ENCODE measurements at regions not wholly inside any gene's neighbourhood (a gene's known extent, or its start where the extent isn't known, plus 50 kb on each side); places are given as distances from the start of the nearest gene placed in this dataset.
"Not testable (repeated sequence)": the region's sequence is repeated elsewhere in the genome, so short reads cannot be mapped to it uniquely, and the experiment has no call there.

DNA sequence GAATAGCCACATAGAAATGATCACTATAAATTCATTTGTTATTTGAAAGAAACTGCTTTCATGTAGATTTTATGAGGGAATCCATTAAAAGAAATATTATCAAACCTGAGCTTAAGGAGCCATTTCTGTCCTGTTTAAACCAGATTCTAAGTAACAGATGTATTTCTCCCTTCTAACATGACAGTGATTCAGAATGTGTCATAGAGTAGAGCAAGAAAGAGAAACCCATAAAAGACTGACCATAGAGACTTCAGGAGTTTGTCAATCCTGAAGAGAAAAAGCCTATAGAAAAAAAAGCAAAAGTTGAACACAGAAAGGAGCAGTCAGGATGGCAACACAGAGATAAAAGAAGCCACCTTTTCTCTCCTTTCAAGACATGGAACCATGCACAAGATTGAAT is 390.6 kb downstream of the PRIM2 start:
- DNase-seq (ENCODE audit: low spot score), result not testable (repeated sequence)

DNA sequence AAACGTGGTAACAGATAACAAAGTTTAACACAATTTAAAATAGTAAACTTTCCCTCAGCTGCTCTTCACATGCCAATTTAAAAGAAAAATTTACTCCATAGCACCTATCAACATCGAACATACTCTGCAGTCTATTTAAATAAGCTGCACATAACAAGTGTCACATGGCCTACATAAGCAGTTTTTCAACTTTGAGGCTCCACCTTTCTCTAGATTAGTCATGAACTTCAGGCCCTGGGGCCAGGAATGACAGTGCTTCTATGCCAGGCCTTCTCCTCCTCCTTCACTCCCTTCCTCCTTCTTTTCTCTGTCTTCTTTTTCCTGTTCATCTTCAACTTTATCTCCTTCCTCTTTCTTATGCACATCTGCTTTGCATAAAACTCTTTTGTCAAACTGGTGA is 405.1 kb downstream of the PRIM2 start:
- peak; percentile 13 for DNase-seq (ENCODE audit: low spot score)

DNA sequence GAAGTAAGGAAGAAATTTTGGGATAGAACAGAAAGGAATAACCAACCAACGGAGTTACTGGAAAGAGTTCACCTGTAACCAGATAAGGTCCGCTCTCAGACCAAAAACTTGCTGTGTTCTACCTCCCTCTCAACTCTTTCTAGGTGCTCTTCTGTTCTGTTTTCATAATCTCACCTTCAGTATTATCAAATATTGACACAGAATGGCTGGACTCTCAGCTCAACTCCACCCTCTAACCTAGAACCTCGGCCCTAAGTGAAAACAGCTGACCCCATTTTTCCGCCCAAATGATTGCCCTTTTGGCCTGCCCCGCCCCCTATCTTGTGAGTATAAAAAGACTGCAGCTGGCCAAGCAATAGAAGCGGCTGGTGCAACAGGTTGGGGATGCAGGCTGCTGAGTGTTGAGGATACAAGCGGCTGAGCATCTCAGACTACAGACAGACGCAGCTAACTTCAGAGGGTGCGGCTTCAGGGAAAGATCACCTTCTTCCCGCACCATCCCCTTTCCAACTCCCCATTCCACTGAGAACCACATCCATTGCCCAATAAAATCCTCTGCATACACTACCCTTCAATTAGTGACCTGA is 406.5 kb downstream of the PRIM2 start:
- DNase-seq (ENCODE audit: low spot score), result not testable (repeated sequence)

DNA sequence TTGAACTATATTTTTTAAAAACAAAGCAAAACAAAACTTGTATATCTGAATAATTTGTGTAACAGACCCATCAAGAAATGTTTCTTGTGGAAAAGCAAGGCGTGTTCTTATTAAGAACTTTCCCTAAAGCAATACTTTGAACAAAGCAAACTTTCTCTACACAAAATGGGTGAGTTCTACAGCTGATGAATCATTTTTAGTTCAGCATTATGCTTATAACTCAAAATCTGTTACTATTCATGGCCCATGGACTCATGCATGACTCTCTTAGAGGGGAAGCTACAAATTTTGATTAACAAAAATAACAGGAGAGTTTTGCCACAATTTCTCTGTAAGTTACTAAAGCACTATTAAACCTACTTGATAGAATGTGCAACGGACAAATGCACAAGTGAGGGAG is 412.0 kb downstream of the PRIM2 start:
- DNase-seq (ENCODE audit: low spot score), result not testable (repeated sequence)

DNA sequence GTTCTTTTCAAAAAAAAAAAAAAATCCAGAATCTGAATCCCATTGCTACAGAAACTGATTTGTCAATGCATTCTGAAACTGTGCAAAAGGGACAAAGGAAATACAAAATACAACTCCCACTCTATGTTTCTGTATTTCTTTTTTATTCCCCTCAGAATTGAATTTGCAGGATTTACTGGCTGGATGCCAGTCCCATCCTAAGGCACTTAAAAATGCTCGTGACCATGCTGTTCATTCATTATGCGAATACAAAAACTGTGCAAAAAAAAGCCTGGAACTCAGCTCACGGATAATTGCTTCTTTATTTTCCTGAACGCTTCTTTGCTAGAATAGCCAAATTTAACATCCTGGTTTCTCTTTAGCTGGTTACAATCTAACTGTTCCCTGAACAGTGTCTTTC is 413.3 kb downstream of the PRIM2 start:
- not testable (repeated sequence) for DNase-seq (ENCODE audit: low spot score)

GRCh38 chr6:57747716-57748115 is 430.3 kb downstream of the PRIM2 start:
- not testable (repeated sequence) for DNase-seq (ENCODE audit: low spot score)

GRCh38 chr6:57759850-57760249 is 442.4 kb downstream of the PRIM2 start:
- not testable (repeated sequence) for DNase-seq (ENCODE audit: low spot score)

DNA sequence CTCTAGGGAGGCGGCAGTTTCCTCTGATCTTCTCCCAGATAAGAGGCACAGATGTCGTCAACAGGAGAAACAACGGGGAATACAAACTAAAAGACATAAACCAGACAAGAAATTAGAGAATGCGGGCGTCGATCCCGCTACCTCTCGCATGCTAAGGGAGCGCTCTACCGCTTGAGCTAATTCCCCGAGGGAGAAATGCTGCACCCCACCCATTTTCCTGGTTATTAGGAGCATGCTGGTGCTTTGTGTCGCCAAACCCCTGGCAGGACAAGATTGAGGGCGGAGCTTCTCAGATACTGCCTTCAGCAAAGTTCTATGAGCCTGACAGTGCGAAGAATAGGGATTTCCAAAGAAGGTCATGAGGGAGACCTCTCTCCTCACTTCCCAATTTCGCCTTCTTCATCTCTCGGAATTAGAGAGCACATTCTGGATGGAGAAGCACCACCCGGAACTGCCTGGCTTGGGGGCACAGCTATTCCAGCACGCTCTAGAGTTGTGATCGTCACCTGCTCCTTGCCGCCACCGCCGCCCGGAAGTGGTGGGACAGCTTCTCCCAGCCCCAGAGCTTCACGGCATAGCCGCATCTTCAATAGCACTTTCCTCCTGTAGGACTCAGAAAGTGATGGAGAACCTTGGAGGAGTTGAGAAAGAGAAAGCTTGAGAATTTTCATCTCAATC is 475.4 kb downstream of the PRIM2 start:
- DNase-seq (ENCODE audit: low spot score), result not testable (repeated sequence)

DNA sequence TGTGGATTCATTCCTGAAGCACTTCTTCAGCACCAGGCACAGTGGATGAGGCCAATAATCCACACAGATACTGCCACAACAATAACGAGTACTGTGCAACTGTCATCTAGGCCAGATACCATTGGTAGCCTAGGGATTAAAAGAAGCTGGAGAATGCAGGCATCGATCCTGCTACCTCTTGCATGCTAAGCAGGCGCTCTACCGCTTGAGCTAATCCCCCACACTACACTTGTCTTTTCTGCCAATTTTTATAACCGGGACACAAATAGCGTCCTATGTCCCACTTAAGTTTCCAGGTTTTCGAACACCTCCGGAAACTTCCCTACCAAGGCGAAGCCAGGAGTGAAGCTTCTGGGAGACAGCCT is 475.9 kb downstream of the PRIM2 start:
- not testable (repeated sequence) for DNase-seq (ENCODE audit: low spot score)

- DNase-seq (ENCODE audit: low spot score), result not testable (repeated sequence)
Observed at GRCh38 chr6:57799703-57800479, 482.5 kb downstream of the PRIM2 start.

DNA sequence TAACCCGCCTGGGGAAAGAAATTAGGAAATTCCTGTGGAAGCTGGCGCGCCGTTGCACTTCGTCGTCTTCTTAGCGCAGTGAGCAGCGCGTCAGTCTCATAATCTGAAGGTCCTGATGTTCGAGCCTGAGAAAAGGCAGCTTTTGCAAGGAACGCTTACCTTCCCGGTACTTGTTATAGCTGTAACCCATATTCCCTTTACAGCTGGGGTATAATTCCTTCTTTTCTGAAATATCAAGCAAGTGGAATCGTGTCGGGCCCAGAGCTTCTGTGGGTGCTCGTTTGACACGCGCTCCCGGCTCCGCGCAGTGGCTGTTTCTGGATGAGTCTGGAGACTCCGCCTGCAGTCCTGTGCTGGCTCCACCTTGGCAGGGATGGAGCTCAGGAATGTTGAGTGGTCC is 491.2 kb downstream of the PRIM2 start:
- not testable (repeated sequence) for DNase-seq (ENCODE audit: low spot score)

DNA sequence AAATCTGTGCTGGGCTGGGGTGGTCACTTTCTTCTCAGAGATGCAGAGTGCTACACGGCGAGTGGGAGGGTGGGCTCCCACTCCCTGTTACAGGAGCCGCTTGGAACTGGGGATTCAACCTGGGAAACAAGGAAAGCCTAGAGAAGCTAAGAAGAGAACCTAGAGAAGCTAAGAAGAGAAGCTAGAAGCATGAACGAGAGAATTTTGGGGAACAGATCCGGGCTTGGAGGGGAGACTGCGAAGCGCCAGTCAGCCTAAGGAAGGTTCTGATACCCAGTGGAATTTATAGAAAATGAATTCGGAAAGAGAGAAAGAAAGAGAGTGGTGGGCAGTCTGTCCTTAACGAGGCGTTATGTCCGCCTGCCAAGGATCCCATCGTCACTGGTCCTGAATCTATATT is 492.0 kb downstream of the PRIM2 start:
- not testable (repeated sequence) for DNase-seq (ENCODE audit: low spot score)

- DNase-seq (ENCODE audit: low spot score), result not testable (repeated sequence)
Observed at GRCh38 chr6:57813271-57814075, 496.0 kb downstream of the PRIM2 start.

DNA sequence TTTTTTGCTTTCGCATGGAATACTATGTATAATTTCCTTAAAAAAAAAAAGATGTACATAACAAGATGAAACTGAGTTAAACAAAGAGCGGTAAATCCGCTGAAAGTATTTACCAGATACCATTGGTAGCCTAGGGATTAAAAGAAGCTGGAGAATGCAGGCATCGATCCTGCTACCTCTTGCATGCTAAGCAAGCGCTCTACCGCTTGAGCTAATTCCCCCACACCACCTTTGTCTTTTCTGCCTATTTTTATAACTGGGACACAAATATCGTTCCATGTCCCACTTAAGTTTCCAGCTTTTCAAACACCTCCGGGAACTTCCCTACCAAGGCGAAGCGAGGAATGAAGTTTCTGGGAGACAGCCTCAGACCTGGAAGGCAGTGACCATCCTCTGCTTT is 498.4 kb downstream of the PRIM2 start:
- DNase-seq (ENCODE audit: low spot score), result not testable (repeated sequence)

- DNase-seq (ENCODE audit: low spot score), result not testable (repeated sequence)
Observed at GRCh38 chr6:57821325-57821724, 503.9 kb downstream of the PRIM2 start.

DNA sequence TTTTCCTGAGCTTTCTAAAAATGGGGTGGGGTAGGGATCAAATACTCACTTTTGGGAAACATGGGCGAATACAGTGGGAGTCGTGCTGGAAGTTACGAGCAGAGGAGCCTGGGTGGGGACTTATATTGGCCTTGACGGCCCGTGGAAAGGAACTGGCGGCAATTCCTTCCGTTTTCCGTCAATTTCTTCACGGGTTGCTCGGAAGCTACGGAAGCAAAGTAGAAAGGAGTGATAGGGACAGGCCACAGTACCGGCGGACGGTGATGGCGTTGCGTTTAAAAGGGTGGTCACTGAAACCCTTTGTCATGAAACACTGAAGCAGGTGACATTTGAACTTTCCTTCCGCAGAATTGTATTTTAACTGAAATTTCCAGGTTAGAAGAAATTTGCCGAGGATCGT is 505.0 kb downstream of the PRIM2 start:
- not testable (repeated sequence) for DNase-seq (ENCODE audit: low spot score)

- DNase-seq (ENCODE audit: low spot score), result no peak
Observed at GRCh38 chr6:57822896-57823358, 505.5 kb downstream of the PRIM2 start.

DNA sequence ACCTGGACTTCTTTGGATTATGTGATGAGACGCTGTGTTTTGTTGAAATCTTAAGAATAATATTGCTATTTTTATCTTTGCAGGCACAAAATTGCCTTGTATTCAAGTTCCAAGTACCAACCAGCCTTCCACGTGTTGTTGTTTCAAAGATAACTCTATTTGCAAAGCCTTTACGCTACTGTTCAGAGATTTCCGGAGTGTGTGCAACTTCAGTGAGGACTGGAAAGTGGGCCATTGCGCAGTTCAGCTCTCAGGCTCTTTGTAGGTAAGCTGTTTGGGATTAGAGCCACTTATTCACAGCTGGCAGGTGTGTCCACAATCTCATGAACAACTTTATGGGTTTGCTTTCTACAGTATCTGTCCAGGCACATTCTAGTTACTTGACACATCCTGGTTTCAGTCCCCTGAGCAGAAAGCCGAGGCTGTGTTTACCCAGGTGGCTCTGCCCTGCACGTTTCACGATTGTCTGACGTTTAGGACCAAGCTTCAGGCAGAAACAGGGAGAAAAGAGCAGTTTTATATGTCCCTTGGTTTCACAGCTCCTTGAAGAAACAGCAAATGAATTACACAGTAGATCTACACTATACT is 520.3 kb downstream of the PRIM2 start:
- not testable (repeated sequence) for DNase-seq (ENCODE audit: low spot score)

DNA sequence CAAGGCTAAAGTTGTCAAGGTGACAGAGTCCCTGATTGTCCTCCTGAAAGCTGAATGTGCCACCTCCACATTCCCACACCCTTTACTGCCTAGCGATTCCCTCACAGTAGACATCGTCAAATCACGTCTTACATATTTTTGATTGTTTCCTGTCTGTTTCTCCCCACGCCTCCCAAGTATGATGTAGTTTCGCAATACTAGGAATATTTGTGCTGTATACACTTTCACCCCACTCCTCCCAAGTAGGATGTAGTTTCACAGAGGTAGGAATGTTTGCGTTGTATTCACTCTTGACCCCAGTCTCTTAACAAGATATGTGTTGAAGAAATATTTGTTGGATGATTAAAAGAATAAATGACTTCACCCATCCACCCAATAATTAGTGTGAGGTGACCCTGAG is 524.1 kb downstream of the PRIM2 start:
- DNase-seq (ENCODE audit: low spot score), result not testable (repeated sequence)

DNA sequence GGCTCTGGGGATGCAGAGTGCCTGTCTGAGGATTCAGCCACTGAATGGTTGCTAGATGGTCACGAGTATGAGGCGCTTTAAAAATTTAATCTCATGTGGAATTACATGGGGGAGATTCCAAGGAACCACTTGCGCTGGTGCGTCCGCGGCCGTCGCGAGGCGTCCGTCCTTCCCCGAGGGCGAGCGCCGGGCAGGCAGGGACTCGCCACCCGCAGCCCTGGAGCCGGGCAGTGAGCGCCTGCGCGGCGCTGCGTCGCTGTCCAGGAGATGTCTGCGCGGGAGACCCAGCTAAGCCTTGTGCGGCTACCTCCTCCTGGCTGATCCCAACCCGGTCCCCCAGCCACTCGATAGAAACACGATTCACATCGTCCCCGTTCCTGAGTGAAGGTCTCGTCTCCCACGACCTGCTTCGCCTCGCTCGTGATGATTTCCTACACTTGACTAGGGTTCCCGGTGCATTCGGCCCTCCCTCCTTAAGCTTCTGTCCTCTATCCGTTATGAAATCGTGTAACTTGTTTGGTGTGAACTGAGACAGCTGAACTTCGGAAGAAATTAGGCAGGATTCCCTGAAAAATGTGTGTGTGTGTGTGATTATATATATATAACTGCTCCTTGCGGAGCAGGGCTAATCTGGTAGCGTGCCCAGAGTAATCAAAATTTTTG is 536.4 kb downstream of the PRIM2 start:
- DNase-seq (ENCODE audit: low spot score), result not testable (repeated sequence)

All from H4 (cell line).